Upper lobe of left lung (tissue), 4 donors: ENCODE measurements at regions not wholly inside any gene's neighbourhood (a gene's known extent, or its start where the extent isn't known, plus 50 kb on each side); places are given as distances from the start of the nearest gene placed in this dataset.

ENCODE experiments used
- POLR2A ChIP-seq, 4 donors: fragments of 450-650 bp; IDR thresholded peaks; one replicate each; pipeline ENCODE4 v1.5.1; 2016 to 2017; ENCODE audit warnings: antibody characterized with exemption in 4 of 4, mild to moderate bottlenecking in 2 of 4
- POLR2AphosphoS5 ChIP-seq, 2 donors: sonication (generic); formaldehyde crosslinking; IDR thresholded peaks; one replicate each; pipeline ENCODE4 v1.5.1; 2017; ENCODE audit warnings: antibody characterized with exemption in 2 of 2
- TF ChIP-seq, protein P1 (sequence below), 6 experiments: fragments of 450-650 bp in 4 of 6; fragments of 200-600 bp in 2 of 6; sonication (generic) in 2 of 6; IDR thresholded peaks; one replicate each; pipeline ENCODE4 v1.5.1; 2016 to 2019; ENCODE audit warnings: antibody characterized with exemption in 6 of 6

DNA sequence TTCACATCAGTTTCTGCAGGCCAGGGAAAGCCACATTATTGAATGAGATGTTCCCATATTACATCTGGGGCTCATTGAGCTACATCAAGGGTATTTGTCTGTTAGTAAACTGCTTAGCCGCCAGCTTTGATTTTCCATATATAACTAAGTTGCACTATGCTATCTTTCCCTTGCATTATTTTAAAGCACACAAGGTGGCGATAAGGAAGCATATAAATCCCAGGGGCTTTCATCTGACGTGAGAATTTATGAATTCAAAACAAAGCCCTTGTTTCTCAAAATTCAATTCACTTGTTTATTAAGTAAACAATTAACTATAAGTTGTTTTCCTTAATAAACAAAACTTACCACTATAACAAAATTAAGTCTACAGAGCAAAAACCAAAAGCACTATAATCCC, 334.1 kb upstream of the TPK1 start:
- no peak for TF ChIP-seq POLR2A (IDR thresholded peaks at IDR 0.05)
- TF ChIP-seq, protein P1, sequence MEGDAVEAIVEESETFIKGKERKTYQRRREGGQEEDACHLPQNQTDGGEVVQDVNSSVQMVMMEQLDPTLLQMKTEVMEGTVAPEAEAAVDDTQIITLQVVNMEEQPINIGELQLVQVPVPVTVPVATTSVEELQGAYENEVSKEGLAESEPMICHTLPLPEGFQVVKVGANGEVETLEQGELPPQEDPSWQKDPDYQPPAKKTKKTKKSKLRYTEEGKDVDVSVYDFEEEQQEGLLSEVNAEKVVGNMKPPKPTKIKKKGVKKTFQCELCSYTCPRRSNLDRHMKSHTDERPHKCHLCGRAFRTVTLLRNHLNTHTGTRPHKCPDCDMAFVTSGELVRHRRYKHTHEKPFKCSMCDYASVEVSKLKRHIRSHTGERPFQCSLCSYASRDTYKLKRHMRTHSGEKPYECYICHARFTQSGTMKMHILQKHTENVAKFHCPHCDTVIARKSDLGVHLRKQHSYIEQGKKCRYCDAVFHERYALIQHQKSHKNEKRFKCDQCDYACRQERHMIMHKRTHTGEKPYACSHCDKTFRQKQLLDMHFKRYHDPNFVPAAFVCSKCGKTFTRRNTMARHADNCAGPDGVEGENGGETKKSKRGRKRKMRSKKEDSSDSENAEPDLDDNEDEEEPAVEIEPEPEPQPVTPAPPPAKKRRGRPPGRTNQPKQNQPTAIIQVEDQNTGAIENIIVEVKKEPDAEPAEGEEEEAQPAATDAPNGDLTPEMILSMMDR (IDR thresholded peaks at IDR 0.05): no peak
- TF ChIP-seq POLR2AphosphoS5 (IDR thresholded peaks at IDR 0.05): no peak
